HG03520 (cell line): ENCODE measurements at regions not wholly inside any gene's neighbourhood (a gene's known extent, or its start where the extent isn't known, plus 50 kb on each side); places are given as distances from the start of the nearest gene placed in this dataset.
"Not testable (repeated sequence)": the region's sequence is repeated elsewhere in the genome, so short reads cannot be mapped to it uniquely, and the experiment has no call there.

ENCODE experiments used
- ATAC-seq: cut with Tn5 transposase; IDR thresholded peaks from one replicate; pipeline ENCODE4 v1.9.1; 2021; ENCODE audit warnings: mild to moderate bottlenecking, moderate library complexity; ENCODE audit not compliant: unreplicated experiment

- ATAC-seq: not testable (repeated sequence)
Observed at GRCh38 chr5:93682471-93683404, 58.7 kb downstream of the POU5F2 start.

GRCh38 chr5:93681432-93681831 lies 60.0 kb downstream of the POU5F2 start:
- no peak for ATAC-seq

- ATAC-seq: no peak
Observed at GRCh38 chr5:93677359-93677891, 64.0 kb downstream of the POU5F2 start.

GRCh38 chr5:93676704-93677103 lies 64.7 kb downstream of the POU5F2 start:
- no peak for ATAC-seq

GRCh38 chr5:93675460-93676450 lies 65.6 kb downstream of the POU5F2 start:
- ATAC-seq: peak; percentile 54

GRCh38 chr5:93674866-93675459 lies 66.4 kb downstream of the POU5F2 start:
- ATAC-seq: peak; percentile 46

GRCh38 chr5:93674138-93674537 lies 67.3 kb downstream of the POU5F2 start:
- ATAC-seq: no peak

- ATAC-seq: no peak
Observed at GRCh38 chr5:93673316-93673954, 68.0 kb downstream of the POU5F2 start.

- ATAC-seq: no peak
Observed at GRCh38 chr5:93665648-93666047, 75.8 kb downstream of the POU5F2 start.

- no peak for ATAC-seq
Observed at GRCh38 chr5:93660677-93661076, 77.7 kb downstream of the NR2F1 start.

GRCh38 chr5:93658044-93658443 lies 75.0 kb downstream of the NR2F1 start:
- ATAC-seq: no peak

- ATAC-seq: no peak
Observed at GRCh38 chr5:93654676-93655075, 71.7 kb downstream of the NR2F1 start.

GRCh38 chr5:93653716-93654115 lies 70.7 kb downstream of the NR2F1 start:
- ATAC-seq: no peak

- no peak for ATAC-seq
Observed at GRCh38 chr5:93649234-93649900, 66.3 kb downstream of the NR2F1 start.

- ATAC-seq: no peak
Observed at GRCh38 chr5:93644760-93645159, 61.7 kb downstream of the NR2F1 start.
